GM19452 (cell line): ENCODE measurements at regions not wholly inside any gene's neighbourhood (a gene's known extent, or its start where the extent isn't known, plus 50 kb on each side); places are given as distances from the start of the nearest gene placed in this dataset.
"Not testable (repeated sequence)": the region's sequence is repeated elsewhere in the genome, so short reads cannot be mapped to it uniquely, and the experiment has no call there.

Source experiments
- ATAC-seq: cut with Tn5 transposase; IDR thresholded peaks from one replicate; pipeline ENCODE4 v1.9.1; 2021; ENCODE audit not compliant: unreplicated experiment

DNA sequence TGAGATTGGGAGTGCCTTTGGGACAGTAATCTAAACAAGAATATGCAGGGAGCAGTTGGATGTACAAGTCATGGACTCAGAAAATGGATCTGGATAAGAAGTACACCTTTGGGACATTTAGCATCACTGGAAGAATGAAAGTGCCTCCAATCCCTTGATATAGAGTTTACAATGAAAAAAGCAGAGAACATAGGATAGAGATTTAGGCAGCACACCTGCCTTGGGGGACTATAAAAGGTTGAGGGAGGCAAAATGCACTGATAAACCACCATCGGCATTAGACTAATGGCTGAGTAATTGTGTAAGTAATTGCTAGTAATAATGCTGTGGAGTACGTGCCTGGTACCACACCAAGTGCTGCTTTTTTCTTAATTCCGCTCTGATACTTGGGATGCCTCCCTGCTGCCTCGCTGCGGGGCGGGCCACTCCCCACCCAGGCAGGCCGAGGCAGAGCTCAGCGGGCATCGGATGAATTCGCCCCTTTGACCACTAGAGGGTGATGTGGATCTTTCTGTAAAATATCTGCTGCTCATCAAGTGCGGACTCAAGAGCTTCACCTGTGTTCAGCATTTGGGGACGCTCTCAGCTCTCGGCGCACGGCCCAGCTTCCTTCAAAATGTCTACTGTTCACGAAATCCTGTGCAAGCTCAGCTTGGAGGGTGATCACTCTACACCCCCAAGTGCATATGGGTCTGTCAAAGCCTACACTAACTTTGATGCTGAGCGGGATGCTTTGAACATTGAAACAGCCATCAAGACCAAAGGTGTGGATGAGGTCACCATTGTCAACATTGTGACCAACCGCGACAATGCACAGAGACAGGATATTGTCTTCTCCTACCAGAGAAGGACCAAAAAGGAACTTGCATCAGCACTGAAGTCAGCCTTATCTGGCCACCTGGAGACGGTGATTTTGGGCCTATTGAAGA, 99.9 kb downstream of the ANKRD18B start:
- ATAC-seq: peak; percentile 75

DNA sequence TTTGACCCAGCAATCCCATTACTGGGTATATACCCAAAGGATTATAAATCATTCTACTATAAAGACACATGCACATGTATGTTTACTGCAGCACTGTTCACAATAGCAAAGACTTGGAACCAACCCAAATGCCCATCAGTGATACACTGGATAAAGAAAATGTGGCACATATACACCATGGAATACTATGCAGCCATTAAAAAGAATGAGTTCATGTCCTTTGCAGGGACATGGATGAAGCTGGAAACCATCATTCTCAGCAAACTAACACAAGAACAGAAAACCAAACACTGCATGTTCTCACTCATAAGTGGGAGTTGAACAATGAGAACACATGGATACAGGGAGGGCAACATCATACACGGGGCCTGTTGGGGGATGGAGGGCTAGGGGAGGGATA, 104.3 kb downstream of the ANKRD18B start:
- ATAC-seq: not testable (repeated sequence)

DNA sequence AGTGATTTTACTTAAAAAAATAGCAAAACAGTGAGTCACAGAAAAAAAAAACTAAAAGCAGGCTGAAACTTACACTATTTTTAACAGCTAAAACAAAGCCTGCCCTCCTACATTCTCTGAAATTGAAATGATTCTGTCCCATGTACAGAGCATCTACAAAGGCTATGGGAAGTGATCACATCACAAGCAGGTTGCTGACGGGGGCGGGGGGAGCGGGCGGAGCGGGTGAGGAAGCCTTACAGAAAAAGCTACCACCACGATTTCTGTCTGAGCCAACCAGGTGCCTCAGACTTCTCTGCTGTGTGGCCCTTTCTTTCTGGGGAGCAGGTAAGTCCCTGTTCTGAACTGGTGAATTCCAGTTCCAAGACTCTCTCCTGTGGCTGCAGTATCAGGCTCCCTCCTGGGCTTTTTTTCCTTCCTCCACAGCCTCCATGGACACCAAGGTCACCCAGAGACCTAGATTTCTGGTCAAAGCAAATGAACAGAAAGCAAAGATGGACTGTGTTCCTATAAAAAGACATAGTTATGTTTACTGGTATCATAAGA, 104.9 kb downstream of the ANKRD18B start:
- ATAC-seq: no peak

DNA sequence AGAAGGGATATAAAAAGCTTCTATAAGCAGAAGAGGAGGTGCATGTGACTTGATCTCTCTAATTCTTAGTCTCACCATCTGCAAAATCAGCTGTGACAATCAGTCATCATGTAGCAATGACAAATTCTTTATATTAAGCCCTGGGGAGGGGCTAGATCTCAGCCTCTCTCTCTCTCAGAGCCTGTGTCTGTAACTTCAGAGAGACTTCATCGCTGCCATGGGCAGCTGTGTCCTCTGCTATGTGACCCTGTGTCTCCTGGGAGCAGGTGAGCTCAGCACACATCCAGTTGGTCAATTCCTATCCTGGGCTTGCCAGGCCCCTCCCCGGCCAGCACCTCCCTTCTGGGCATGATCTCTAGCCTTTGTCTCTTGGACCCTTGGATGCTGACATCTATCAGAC, 109.6 kb downstream of the ANKRD18B start:
- no peak for ATAC-seq

DNA sequence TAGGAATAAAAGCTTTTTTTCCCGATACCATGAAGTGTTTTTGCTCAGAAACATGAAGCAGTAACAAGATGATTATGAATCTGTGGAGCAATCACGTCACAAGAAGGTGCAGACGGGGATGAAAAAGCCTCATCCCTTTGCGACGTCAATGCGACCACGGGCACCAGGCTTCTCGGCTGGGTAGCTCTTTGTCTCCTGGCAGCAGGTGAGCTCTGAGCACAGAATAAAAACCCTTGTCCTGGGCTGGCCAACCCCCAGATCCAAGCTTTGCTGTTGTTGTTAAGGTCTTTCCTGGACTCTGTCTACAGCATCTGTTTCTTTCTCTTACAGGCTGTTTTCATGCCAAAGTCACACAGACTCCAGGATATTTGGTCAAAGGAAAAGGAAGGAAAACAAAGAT, 113.8 kb downstream of the ANKRD18B start:
- ATAC-seq: no peak

DNA sequence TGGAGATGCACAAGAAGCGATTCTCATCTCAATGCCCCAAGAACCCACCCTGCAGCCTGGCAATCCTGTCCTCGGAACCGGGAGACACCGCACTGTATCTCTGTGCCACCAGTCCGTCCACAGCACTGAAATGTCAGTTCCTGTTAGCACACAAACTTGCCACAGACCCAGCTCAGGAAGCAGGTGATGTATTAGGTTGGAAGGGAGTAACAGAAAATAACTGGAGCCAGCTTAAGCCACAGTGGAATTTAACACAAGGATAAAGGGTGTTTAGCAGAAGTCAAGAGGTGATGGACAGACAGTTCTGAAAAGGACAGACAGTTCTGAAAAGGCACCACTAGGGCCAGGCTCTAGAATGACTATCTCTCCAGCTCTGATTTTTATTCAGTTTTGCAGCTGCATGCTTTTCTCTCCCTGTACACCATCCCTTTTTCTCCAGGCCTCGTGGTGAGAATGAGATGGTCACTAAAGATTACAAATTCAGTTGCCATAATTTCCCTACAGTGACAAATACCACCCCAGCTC, 114.4 kb downstream of the ANKRD18B start:
- no peak for ATAC-seq

DNA sequence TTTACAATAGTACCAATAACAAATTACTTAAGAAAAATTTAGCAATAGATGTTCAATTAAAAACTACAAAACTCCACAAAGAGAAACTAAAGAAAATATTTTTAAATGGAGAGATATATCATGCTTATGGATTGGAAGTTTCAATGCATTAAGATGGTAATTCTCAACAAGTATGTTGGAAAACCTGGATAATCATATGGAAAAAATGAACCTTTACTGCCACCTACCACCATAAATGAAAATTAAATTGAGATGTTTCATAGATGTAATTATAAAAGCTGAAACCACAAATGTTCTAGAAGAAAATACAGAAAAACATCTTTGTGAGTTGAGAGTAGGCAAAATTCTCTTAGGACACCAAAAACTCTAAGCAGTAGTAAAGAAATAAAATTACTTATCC, 121.7 kb downstream of the ANKRD18B start:
- ATAC-seq: no peak

DNA sequence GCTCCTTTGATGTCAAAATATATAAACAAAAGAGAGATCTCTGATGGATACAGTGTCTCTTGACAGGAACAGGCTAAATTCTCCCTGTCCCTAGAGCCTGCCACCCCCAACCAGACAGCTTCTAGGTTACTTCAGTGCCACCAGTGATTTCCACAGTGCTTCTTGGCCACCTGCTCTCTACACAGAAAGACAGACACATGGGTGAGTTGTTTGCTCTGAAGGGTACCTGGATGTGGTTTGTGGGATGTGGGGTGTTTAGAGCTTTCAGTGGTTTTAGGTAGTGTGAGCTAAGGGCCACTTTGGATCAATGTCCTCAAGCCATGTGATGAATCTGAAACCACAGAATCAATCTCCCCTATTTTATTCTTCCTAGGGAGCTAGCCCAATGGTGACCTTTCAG, 125.4 kb downstream of the ANKRD18B start:
- ATAC-seq: no peak

DNA sequence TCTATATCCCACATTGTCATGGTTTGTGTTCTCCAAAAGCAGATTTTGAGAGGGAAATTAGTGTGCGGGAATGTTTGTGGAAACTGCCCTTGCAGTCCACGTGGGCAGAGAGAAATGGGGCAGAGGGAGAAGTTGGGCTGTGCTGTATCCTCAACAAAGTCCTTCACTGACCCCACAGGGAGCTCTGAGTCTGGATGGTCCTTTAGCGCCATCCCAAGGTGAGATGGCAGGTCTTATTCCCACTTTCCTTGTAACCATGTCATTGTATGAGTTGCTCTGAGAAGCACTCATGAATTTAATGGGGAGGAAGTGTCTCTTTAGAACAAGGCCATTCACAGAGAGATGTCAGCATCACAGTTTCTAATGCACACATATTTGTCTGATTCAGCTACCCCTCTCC, 127.1 kb downstream of the ANKRD18B start:
- no peak for ATAC-seq

DNA sequence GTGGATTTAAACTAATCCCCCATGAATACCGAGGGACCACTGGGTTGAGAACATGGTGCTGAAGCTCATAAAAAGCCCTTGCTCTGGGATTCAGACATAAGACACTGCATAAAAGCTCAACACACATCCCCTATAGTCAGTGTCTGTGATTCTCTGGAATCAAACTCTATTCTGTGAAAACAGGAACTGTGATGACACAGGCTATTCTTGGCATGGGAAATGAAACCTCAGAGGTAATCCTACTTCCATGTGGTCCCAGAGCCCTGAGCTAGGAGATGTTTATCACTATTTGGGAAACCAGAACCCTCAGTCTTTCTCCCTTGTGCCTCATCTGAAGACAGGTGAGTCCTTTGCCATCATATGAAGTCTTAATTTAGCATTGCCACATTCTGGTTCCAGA, 135.4 kb upstream of the PRSS3 start:
- no peak for ATAC-seq

DNA sequence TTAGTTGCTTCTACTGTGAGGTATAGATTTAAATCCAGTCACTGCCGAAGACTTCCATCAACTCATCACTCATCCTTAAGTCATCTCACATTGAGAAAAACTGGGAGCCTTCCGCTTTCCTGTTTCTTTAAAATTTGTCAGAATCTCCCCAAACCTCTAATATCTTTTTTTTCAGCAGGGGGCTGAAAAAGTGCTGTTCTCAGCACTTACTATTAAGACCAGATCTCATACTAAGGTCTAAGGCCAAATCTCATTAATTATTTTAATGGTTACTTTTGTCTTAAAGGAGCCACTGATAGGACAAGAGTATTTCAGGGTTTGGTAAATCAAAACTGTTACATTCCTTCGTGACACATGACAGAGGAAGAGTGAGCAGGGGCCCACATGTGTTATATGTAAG, 134.6 kb upstream of the PRSS3 start:
- no peak for ATAC-seq

DNA sequence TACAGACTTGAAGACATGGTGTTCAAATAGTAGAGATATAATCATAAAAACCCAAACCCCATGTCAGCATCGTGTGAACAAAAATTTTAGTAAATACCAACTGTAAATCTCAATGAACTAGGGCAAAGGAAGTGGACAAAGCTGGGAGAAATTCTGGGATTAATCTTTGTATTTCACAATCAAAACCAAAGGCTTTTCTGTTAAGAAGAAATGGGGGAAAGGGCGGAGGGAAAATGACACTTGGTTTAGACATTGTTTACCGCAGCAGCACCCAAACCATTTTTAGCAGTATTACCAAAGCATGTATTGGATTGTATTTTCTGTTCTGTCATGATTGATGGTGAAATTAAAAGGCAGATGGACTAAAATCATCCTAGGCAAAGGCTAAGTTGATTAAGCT, 134.2 kb upstream of the PRSS3 start:
- ATAC-seq: no peak

DNA sequence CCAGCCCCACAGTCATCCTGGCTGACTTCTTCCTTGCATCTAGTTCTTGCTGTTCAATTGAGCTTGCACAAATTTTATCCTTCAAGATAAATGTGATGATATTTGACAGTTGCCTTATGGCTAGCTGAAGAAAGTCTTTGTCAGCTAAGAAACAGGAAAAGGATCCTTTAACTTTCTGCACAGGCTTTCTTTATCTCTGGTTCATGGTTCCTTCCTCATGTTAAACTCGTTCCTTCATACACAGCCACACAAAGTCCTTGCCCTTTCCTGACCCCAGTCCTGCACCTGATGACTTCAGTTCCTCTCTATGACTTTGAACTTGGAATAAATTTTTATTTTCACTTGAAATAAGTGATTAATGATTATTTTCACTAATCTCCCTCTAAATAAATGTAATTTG, 132.5 kb upstream of the PRSS3 start:
- no peak for ATAC-seq

DNA sequence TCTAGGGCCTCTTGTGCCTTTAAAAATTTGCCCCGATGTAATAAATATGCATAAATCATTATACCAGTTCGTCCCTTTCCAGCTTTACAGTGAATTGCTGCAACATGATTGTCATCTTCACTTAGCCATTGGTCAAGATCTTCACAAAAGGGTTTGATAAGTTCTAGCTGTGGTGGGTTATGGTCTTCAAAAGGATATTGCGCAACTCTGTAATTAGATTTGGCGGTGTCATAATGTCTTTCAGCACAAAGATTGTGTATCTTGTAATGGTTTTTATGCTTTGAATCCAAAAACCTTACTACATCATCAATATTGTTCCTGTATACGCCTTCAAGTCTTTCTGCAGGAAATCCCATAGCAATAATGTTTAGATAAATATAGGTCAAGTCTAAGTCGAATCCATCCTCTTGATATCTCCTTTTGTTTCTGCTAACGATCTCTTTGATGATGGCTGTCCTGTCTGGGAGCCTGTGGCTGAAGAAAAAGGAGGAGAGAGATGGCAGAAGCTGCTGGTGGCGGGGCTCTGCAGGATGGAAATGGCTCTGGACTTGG, 119.1 kb upstream of the PRSS3 start:
- ATAC-seq: not testable (repeated sequence)

DNA sequence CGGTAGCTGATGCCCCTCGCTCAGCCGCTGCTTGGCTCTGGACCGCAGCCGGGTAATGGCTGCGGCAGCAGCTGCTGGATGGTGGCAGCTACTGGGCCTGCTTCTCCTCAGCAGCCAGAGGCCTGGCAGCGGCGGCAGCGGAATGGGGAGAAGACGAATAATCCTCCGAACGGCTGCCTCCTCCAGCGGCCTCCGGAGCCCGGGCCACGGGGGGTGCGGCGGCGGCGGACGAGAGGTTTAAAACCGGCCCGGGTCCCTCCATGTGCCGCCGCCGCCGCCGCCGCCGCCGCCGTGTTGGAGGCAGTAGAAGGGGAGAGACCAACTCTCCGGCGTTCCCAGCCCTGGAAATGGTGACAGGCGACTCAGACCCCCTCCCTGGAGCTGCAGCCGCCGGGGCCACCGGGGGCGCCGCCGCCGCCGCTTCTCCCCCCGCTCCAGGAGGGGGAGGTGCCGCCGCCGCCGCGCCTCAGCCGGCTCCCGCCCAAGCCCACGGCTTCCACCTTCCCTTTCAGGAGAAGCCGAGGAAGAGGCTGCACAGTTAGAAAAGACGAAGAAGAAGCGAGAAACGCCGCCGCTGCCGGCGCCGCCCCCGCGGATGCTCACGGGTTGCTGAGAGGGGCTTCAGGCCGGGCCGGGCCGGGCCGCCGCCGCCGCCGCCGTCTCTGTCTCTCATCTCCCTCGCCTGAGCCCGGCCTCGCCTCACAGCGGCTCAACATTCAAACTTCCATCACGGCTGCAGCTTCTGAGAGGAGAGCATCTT, 118.4 kb upstream of the PRSS3 start:
- ATAC-seq: no peak

DNA sequence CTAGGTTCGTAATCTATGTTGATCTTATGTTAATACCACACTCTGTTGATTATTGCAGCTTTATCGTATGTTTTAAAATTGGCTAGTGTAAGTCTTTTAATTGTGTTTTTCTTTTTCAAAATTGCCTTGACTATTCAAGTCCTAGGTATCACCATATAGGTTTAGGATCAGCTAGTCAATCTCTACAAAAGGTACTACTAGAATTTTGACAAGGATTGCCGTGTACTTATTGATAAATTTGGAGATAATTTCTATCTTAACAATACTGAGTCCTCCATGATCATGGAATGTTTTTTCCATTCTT, 117.9 kb upstream of the PRSS3 start:
- no peak for ATAC-seq

DNA sequence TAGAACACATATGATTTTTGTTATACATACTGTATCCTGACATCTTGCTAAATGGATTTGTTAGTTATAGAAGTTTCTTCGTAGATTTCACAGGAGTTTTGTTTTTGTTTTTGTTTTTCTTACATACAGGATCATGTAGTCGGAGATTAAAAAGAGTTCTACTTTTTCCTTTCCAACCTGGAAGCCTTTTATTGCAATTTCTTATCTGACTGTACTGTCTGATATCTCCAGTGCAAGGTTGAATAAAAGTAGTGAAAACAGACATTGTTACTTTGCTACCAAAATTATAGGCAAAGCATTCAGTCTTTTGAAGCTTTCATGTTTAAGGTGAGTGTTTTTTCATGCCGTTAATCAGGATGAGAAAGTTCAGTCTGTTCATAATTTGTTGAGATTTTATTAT, 117.4 kb upstream of the PRSS3 start:
- no peak for ATAC-seq

DNA sequence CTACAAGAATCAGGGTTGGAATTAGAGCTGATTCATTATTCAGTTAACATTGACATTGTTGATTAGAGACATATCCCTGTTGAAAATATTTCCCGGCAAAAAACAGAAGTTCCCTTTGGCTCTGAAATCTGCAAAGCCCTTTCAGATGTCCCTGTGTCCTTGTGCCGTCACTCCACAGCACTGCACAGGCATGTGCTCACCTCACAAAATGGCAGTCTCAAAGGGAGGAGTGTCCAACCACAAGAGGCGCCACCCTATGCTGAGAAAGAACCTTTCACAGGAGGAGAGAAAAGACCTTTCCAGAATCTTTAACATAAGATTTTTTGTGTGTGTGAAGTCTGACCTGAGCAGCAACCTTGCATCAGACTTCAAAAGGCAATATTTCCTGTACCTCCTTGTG, 112.8 kb upstream of the PRSS3 start:
- no peak for ATAC-seq

DNA sequence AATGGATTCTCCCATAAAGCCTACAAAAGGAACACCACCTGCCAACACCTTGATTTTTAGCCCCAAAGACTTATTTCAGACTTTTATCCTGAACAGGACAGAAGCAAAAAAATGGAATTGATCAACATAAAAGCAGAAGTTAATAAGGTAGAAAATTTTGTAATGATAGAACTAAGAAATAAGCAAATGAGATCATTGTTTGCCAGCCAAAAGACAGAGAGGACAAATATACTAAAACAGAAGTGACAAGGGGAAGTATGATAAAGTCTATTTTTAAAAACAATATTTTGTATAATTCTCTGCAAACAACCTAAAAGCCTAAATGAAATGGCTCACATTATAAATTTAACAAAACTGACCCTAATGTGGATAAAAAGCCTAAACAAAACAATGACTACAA, 110.5 kb upstream of the PRSS3 start:
- ATAC-seq: no peak

DNA sequence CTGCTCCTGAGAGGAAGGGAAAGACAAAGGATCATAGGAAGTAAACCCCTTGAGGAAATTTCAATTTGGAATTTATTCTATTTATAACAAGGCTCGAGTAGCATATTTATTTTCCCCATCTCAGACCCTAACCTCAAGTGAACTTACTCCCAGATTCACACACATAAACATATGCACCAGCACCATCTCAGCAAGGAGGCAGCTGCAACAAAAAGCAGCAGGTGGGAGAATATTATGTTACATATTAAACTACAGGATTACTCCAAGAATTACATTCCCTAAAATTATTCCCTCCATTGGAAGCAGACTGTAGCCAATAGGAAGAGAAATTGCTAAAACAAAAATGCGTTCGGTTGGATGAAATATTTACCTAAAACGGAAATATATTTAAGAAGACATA, 108.4 kb upstream of the PRSS3 start:
- no peak for ATAC-seq

DNA sequence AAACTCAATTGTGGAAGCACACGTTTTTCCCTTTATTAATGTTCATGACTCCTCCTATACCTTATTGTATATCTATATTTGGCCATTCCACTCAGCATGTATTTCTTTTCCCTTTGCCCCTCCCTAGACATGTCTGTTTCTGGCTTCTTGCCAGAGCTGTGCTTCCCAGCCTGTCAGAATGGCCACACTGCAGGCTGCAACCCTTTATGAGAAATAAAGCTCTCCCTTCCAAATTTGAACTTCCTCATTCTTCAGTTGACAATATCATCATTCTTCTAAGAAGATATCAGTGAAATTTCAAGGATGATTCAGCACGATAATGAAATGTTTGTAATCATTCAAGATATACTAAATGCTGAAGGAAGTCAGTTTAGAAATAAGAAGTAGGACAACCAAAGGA, 107.6 kb upstream of the PRSS3 start:
- no peak for ATAC-seq
